GM21786 (cell line): ENCODE measurements at regions not wholly inside any gene's neighbourhood (a gene's known extent, or its start where the extent isn't known, plus 50 kb on each side); places are given as distances from the start of the nearest gene placed in this dataset.

ENCODE experiments used
- ATAC-seq: cut with Tn5 transposase; IDR thresholded peaks from one replicate; pipeline ENCODE4 v1.9.1; 2021; ENCODE audit not compliant: unreplicated experiment

GRCh38 chrX:45788315-45788714, 587.6 kb upstream of the DIPK2B start:
- no peak for ATAC-seq

DNA sequence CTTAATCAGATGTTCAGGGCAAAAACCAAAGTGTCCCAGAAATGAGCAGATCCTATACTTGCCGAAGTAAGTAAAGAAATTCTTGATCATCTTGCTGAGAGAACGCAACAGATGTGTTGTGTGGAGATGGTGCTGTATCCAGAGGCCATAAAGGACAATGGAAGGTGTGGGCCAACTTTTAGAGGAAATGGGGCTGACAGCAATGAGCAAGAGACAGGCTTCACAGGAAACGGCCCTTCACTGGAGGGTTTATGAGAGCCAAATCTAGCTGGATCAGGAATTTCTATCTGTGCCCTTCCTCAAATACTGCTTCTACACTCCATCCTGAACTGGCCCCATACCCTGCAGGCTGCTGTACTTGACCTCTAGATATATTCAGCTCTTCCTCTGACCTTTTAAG, 583.9 kb upstream of the DIPK2B start:
- no peak for ATAC-seq

DNA sequence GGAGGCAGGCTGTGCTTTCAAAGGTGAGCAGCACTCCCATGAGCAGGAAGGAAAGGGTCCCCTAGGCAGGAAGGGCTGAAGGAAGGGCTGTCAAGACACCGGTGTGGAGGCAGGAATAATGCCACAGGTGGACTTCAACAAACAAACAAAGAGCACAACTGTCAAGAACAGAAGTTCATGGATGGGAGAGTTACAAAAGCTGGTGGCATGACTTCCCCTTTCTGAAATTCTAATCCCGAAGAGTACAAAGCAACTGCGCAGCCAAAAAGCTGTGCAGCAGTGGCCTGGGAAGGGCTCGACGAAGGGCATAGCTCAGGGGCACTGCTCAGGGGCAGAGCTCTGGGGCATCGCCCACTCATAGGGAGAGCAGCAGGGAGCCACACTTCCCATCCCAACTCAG, 582.3 kb upstream of the DIPK2B start:
- no peak for ATAC-seq

- ATAC-seq = no peak
These were observed 581.4 kb upstream of the DIPK2B start for GRCh38 chrX:45781901-45782553.

GRCh38 chrX:45778616-45779015, 577.9 kb upstream of the DIPK2B start:
- no peak for ATAC-seq

- no peak for ATAC-seq
These were observed 576.7 kb upstream of the DIPK2B start for GRCh38 chrX:45777366-45777765.

GRCh38 chrX:45775468-45775867, 574.8 kb upstream of the DIPK2B start:
- no peak for ATAC-seq

GRCh38 chrX:45774961-45775360, 574.3 kb upstream of the DIPK2B start:
- ATAC-seq = no peak

DNA sequence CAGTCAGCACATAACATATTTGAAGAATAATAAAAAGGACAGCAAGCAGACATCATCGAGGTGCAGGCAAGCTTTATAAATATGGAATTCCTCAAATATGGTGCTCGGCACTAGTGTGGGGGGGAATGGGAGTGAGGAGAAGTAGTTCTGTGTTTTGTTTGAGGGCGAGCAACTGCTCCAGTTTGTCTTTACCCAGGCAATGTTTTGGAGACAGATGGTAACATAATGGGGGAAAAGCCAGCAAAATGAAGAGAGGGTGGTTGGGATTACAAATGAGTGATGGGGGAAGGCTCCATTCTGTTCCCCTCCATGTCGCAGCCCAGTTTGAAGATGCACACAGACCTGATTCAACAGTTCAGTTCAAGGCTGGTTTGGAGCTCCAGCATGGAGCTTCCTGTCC, 572.9 kb upstream of the DIPK2B start:
- no peak for ATAC-seq

- ATAC-seq = peak; percentile 51
These were observed 571.1 kb upstream of the DIPK2B start for GRCh38 chrX:45771560-45772340.

GRCh38 chrX:45771114-45771513, 570.4 kb upstream of the DIPK2B start:
- ATAC-seq = no peak

DNA sequence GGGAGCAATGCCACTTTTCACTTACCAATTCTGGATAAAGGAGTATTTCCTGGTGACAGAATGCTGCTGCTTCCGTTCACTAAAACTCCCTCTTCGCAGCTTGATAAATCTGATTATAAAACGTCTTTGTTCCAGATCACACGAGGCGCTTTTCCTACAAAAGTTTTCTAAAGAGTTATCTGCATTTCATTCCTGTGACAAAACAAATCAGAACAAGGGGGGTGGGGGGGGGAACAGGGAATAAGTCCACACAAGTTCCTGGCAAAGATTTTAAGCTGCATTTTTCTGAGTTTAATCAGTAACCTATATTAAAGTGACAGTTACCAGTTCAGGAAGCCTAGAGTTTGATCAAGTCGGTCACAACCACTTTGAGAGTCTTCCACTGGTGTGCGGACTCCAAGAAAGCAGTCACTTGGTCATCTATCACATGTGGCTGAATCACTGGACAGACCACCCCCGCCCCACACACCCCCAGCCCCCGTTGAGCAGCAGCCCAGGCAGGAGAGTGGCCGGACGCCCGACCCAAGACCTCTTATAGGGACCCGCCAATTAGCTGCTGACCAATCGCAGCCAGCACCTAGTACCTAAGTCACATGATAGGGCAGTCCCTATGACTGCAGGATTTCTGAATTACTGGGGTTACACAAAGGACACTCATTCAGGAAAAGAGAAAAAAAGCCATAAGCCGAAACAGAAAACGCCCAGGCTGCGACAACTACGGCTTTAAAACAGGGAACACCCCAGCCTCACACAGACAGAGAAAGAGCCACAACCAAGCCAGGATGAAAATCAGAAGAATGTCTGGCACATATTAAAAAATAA, 569.3 kb upstream of the DIPK2B start:
- ATAC-seq = peak; percentile 76

DNA sequence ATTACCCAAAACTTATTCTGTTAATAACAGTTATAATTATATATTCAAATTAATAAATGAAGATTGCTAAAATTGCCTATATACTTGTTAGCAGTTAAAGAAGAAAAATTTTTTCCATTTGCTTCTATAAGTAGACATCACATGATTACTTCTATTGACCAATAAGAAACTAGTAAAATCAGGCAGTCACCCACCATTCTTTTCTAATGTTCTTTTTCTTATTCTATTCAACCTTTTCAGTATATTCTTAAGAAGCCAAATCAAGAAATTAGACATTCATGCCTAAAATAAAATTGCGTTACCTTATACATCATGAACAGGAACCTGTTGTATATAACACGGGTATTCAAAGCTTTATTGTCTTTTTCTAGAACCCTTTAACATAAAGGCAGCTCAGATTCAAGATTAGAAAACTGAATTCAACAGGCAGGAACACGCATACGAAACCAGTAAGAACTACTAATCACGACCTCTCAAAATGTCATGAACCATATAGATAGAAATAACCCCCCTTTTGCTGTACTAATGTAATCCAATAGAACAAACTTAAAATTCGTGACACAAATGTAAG, 568.1 kb upstream of the DIPK2B start:
- no peak for ATAC-seq

- ATAC-seq = no peak
These were observed 566.4 kb upstream of the DIPK2B start for GRCh38 chrX:45766981-45767501.

- no peak for ATAC-seq
These were observed 565.1 kb upstream of the DIPK2B start for GRCh38 chrX:45765767-45766166.

DNA sequence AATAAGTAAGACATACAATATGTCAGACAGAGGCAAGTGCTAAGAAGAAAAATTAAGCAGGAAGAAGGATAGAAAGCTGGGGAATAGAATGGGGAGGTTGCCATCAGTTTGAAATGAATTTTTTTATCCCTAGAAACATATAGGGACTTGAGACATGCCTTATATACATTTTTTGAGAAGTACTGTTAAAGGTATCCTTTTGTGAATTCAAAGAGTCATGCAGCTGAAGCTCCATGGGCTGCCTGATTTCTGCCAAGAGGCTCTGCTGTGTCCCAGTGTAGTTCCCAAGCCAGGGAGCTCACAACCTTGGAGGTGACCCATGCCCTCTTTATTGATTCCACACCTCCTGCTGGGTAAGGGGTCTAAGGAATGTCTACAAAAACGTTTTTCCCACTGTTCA, 564.6 kb upstream of the DIPK2B start:
- no peak for ATAC-seq

- ATAC-seq = no peak
These were observed 562.3 kb upstream of the DIPK2B start for GRCh38 chrX:45762699-45763647.

GRCh38 chrX:45761920-45762319, 561.2 kb upstream of the DIPK2B start:
- ATAC-seq = no peak

GRCh38 chrX:45760187-45760742, 559.6 kb upstream of the DIPK2B start:
- ATAC-seq = no peak
